LNCaP clone FGC (cell line): ENCODE measurements at regions not wholly inside any gene's neighbourhood (a gene's known extent, or its start where the extent isn't known, plus 50 kb on each side); places are given as distances from the start of the nearest gene placed in this dataset.
A peak's percentile ranks its signal among the peaks of the same experiment; 100 is the strongest.

Source experiments
- DNase-seq: peaks from one replicate; pipeline ENCODE4 v3.0.0-alpha.2; 2011; ENCODE audit warnings: low read depth
- H3K4me3 ChIP-seq: 2 replicates; pipeline ENCODE4 v1.5.1; 2011; ENCODE audit warnings: mild to moderate bottlenecking, low read depth, low read length, control low read depth
- CTCF ChIP-seq: IDR thresholded peaks from 2 replicates; pipeline ENCODE4 v1.5.1; 2012; ENCODE audit warnings: mild to moderate bottlenecking; ENCODE audit not compliant: control insufficient read depth, insufficient read depth; ENCODE audit errors: extremely low read depth

- TF ChIP-seq CTCF = no peak
- H3K4me3 ChIP-seq = no peak overlapping the region
- DNase-seq = no peak
These were observed 692.5 kb downstream of the C4orf33 start for GRCh38 chr4:129788486-129788885.

GRCh38 chr4:129804461-129804981 lies 708.6 kb downstream of the C4orf33 start:
- DNase-seq = no peak
- no peak overlapping the region for H3K4me3 ChIP-seq

GRCh38 chr4:129806986-129807385 lies 711.0 kb downstream of the C4orf33 start:
- H3K4me3 ChIP-seq = no peak overlapping the region
- no peak for DNase-seq
- no peak for TF ChIP-seq CTCF

More at GRCh38 chr4:129804461-129804981, 708.6 kb downstream of the C4orf33 start:
- no peak for TF ChIP-seq CTCF

GRCh38 chr4:129808242-129808641 lies 712.3 kb downstream of the C4orf33 start:
- H3K4me3 ChIP-seq = no peak overlapping the region
- TF ChIP-seq CTCF = no peak
- no peak for DNase-seq

- DNase-seq = no peak
- H3K4me3 ChIP-seq = no peak overlapping the region
- TF ChIP-seq CTCF = no peak
These were observed 725.1 kb downstream of the C4orf33 start for GRCh38 chr4:129821073-129821472.

DNA sequence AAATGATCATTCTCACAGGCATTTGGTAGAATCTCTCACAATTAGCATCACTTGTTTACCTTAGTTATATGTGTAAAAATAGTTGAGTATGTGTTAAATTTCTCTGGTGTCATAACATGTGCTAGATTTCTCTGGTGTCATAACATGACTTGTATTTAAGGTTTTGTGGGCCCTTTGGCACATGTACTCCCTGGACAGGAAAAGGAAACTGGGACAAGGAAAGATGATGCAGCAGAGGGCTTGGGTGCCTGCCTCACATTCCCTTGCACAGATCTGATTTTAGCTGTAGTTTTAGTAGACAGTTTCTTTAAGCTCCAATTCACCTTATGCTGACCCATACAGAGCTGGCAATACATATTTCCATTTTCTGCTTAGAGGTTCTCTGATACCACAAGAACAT lies 726.0 kb downstream of the C4orf33 start:
- no peak overlapping the region for H3K4me3 ChIP-seq
- DNase-seq = no peak
- no peak for TF ChIP-seq CTCF

GRCh38 chr4:129822701-129823100 lies 726.7 kb downstream of the C4orf33 start:
- TF ChIP-seq CTCF = no peak
- no peak overlapping the region for H3K4me3 ChIP-seq
- DNase-seq = peak; percentile 77
